Duodenal mucosa (tissue), 2 donors: ENCODE measurements at regions not wholly inside any gene's neighbourhood (a gene's known extent, or its start where the extent isn't known, plus 50 kb on each side); places are given as distances from the start of the nearest gene placed in this dataset.

Source experiments
- H3K27ac ChIP-seq: one replicate; pipeline ENCODE4 v1.7.0; 2013; ENCODE audit warnings: low read depth, low read length
- H3K27me3 ChIP-seq, 2 donors: one replicate each; pipeline ENCODE4 v1.7.0; 2013; ENCODE audit warnings: low read length in 2 of 2, control low read depth in 1 of 2; ENCODE audit not compliant: insufficient read depth in 2 of 2, control insufficient read depth in 1 of 2
- H3K36me3 ChIP-seq, 2 donors: one replicate each; pipeline ENCODE4 v1.7.0; 2013; ENCODE audit warnings: low read length in 2 of 2, control low read depth in 1 of 2; ENCODE audit not compliant: insufficient read depth in 2 of 2, control insufficient read depth in 1 of 2
- H3K4me1 ChIP-seq, 2 donors: one replicate each; pipeline ENCODE4 v1.7.0; 2013; ENCODE audit warnings: low read length in 2 of 2, control low read depth in 1 of 2; ENCODE audit not compliant: insufficient read depth in 2 of 2, control insufficient read depth in 1 of 2
- H3K4me3 ChIP-seq, 2 donors: one replicate each; pipeline ENCODE4 v1.7.0; 2013; ENCODE audit warnings: low read length in 2 of 2, low read depth in 1 of 2
- H3K9ac ChIP-seq, 2 donors: one replicate each; pipeline ENCODE4 v1.7.0; 2013; ENCODE audit warnings: low read length in 2 of 2, low read depth in 1 of 2
- H3K9me3 ChIP-seq, 2 donors: one replicate each; pipeline ENCODE4 v1.7.0; 2013; ENCODE audit warnings: low read length in 2 of 2, control low read depth in 1 of 2; ENCODE audit not compliant: control insufficient read depth in 1 of 2

- Histone ChIP-seq H3K4me1 (no peaks in the 10 kb centered on the region), H3K4me3 (no peak overlapping the region), H3K27me3 (no peaks in the 10 kb centered on the region), H3K9me3 (no peaks in the 10 kb centered on the region), H3K36me3 (no peaks in the 10 kb centered on the region), H3K9ac (no peak overlapping the region), H3K27ac (no peak overlapping the region)
These were observed 70.5 kb upstream of the CDYL2 start for GRCh38 chr16:80874925-80875324.

GRCh38 chr16:80862160-80862705, 57.8 kb upstream of the CDYL2 start:
- no peaks in the 10 kb centered on the region for H3K9me3 ChIP-seq
- H3K36me3 ChIP-seq, result no peaks in the 10 kb centered on the region
- no peak overlapping the region for H3K4me3 ChIP-seq
- no peak overlapping the region for H3K27ac ChIP-seq
- H3K27me3 ChIP-seq, result no peaks in the 10 kb centered on the region
- no peak overlapping the region for H3K9ac ChIP-seq
- no peaks in the 10 kb centered on the region for H3K4me1 ChIP-seq
